HG03442 (cell line): ENCODE measurements at regions not wholly inside any gene's neighbourhood (a gene's known extent, or its start where the extent isn't known, plus 50 kb on each side); places are given as distances from the start of the nearest gene placed in this dataset.

Experiments
- ATAC-seq: cut with Tn5 transposase; IDR thresholded peaks from one replicate; pipeline ENCODE4 v1.9.1; 2021; ENCODE audit warnings: mild to moderate bottlenecking, moderate library complexity; ENCODE audit not compliant: unreplicated experiment

- ATAC-seq, result no peak
Observed at GRCh38 chr12:98053202-98053601, 462.2 kb upstream of the TMPO start.

GRCh38 chr12:98057701-98058100 lies 457.7 kb upstream of the TMPO start:
- ATAC-seq, result no peak

DNA sequence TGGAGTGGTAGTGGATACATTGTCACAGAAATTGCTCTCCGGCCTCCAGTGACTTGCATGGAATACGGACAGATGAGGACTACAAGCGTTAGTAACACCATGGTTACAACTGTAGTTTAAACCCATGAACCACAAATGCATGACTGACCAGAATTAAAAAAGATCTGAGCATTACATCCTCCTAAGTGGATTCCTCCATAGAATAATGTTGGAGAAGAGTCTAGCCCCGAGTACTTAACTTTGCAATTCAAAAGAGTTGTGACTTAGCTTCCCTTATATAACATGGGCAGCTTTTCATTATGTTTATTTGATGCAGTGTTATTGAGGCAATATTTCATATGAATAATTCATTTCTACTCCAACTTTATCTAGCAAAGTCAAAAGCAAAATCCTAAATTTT lies 457.2 kb upstream of the TMPO start:
- no peak for ATAC-seq

GRCh38 chr12:98058838-98059237 lies 456.6 kb upstream of the TMPO start:
- no peak for ATAC-seq

GRCh38 chr12:98059659-98060343 lies 455.6 kb upstream of the TMPO start:
- ATAC-seq, result no peak

DNA sequence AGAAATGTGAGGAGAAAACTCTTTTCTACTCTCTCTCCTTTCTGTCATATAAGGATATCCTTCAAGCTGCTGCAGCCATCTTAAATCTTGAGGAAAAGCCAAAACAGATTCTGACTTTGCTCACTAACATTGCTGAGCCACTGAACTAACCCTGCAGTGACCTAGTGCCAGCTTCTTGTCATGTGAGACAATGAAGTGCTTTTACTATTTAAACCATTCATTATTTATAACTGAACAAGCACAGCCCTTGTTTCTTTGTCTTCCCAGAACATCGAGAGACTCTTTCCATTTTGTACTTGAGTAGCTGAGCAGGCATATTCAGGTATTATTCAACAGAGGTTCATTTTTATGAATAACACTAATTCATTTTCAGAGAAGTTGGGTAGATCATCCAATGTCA lies 455.0 kb upstream of the TMPO start:
- no peak for ATAC-seq

- ATAC-seq, result no peak
Observed at GRCh38 chr12:98062464-98063245, 452.7 kb upstream of the TMPO start.

- ATAC-seq, result no peak
Observed at GRCh38 chr12:98064501-98064900, 450.9 kb upstream of the TMPO start.

DNA sequence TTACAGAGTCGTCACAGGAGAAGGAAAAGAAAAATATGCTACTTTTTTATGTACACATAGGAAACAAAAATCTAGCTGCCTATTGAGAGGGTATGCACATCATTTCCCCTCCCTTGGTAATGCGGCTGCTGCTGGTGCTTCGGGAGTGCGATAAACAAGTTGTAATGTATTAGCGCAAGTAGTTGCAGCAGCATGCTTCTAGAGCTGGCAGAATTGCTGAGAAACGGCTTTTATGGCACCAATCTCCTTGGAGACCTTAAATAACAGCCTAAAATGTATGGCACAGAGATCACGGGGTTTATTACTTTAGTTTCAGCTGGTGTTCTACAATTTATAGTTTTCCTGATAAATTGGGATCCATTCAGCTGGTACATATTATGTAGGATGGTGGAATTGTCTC lies 447.6 kb upstream of the TMPO start:
- no peak for ATAC-seq

DNA sequence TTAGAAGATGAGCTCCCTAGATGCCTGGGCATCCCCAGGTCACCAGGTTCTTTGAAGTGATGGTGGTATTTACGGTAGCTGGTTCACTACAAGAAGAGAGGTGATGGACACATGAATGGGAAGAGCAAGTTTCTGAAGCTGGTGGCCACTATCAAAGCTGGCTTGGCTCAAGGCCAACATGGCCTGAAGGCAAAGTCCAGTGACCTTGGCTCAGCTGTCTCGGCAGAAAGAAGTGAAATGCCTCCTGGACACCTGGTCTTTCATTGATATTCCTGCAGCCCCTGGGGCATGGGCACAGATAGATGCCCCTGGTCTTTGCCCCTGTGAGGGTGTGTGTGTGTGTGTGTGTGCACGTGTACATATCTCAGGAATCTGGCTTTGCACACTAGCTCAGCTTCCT lies 441.8 kb upstream of the TMPO start:
- no peak for ATAC-seq

- ATAC-seq, result no peak
Observed at GRCh38 chr12:98074286-98074685, 441.1 kb upstream of the TMPO start.

DNA sequence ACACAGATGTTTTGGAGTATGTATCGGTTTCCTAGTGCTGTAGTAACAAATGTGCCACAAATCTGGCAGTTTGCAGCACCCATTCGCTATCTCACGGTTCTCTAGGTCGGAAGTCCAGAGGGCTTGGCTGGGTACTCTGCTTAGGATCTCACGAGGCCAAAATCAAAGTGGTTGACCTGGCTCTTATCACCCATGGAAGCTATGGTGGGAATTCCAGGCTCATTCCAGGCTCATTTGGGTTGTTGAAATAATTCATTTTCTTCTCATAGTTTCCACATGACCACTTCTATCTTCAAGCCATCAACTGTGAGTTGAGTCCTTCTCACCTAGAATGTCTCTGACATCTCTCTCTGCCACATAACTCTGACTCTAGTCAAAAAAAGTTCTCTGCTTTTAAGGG lies 431.0 kb upstream of the TMPO start:
- no peak for ATAC-seq

DNA sequence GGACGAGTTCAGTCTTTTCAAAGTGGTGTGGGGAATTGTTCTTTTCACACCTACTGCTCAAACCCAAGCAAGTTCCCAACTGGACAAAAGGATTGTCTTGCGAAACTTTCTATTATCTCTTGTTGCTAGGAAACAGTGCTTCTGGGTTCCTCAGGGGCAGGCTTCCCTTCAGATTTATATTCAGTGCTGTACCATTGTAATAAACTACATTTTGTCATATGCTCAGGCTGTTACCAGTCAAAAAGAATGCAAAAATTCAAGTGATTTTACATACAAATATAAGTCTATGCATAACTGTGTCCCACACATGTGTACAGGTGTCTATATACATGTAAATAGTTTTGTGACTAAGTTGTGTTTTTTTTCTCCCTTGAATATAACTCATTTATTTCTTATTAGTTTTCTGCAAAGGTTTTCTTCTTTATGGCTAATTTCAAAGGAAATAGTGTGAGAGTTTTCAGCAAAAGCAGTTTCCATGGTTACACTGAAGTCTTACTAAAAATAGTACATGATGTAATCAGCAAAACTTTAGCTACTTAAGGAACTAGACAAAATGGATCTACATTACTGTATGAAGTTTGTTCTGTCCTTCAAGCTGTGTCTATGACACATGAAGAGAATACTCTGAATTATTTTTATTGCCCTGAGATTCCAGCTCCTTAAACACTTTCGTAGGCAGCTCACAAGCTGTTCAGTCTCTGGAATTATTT lies 430.2 kb upstream of the TMPO start:
- ATAC-seq, result no peak

DNA sequence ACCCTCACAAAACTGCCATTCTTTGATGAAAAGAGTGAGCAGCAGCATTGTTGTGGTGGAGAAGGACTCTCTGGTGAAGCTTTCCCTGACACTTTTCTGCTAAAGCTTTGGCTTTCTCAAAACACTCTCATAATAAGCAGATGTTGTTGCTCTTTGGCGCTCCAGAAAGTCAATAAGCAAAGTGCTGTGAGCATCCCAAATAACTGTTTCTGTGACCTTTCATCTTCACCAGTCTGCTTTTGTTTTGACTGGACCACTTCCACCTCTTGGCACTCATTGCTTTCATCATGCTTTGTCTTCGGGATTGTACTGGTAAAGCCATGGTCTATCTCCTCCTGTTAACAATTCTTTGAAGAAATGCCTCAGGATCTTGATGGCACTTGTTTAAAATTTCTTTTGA lies 424.7 kb upstream of the TMPO start:
- ATAC-seq, result no peak

- ATAC-seq, result no peak
Observed at GRCh38 chr12:98096436-98096835, 419.0 kb upstream of the TMPO start.

DNA sequence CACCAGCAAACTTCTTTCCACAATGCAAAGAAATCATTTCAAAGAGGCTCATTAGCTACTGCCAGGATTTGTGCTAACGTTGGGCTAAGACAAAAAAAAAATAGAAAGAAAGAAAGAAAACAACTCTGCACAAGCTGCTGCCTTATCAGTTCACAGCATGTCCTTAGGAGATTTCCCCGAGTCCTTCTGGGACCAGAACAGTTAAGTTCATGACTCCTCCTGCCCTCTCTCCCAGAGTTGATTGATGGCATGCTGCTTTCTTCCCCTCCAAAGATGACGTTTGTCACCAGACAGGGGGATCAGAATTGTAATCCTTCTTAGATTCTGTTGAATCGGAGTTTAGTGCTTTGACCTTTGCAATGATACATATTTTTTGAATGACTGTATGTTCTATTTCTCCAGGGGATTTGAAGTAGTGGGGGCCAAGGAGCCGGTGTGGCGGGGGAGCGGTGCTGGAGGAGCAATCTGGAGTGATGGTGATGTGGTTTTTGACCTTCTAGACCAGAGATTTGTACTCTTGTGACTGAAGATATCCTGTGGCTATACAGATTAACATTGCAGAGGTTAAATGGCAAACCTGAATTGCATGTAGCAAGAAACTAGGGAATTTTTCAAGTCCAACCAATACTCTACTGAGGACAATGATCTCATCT lies 409.2 kb upstream of the TMPO start:
- ATAC-seq, result no peak

DNA sequence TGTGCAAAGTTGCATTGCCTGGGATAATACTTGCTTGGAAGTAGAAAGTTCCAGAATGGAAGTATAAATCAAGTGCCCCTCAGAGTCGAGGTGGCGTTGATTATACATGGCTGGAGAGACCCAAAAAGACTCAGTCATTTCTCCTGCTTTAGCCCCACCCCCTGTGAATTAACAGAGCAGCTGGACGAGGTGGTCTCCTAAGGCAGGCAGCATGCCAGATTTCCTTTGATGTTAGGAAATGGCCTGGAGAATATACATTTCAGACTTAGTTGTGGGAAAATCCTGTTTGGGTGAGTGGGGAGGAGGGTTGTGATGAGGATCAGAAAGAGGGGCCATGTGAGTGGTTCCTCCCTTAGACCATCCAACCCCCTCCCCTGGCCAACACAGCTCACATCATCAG lies 406.1 kb upstream of the TMPO start:
- ATAC-seq, result no peak

DNA sequence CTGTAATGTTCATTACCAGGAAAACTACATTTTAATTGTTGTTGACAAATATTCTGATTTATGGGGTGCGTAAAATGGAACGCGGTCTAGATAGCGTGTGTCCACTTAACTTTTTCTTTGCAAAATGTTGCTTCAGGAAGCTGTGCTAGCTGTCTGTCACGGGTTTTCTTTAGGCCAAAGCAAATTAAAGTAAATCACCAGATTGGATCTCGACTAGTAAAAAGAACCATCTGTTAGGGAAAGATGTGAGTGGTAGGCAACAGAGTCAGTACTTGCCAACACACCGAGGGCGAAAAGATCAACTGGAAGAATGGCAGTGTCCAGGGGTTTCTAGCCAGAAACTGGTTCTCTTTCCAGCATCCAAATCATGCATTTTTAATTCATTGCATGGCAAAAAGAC lies 404.9 kb upstream of the TMPO start:
- ATAC-seq, result no peak

- ATAC-seq, result no peak
Observed at GRCh38 chr12:98113548-98113947, 401.8 kb upstream of the TMPO start.

GRCh38 chr12:98121963-98122362 lies 393.4 kb upstream of the TMPO start:
- no peak for ATAC-seq

GRCh38 chr12:98123021-98123461 lies 392.3 kb upstream of the TMPO start:
- no peak for ATAC-seq
